Loucy (cell line): ENCODE measurements at regions not wholly inside any gene's neighbourhood (a gene's known extent, or its start where the extent isn't known, plus 50 kb on each side); places are given as distances from the start of the nearest gene placed in this dataset.

Experiments
- H2AFZ ChIP-seq: fragments of 200-600 bp; sonication (generic); 2 replicates; pipeline ENCODE4 v1.6.0; 2016; ENCODE audit warnings: antibody characterized with exemption, mild to moderate bottlenecking, low read length, moderate library complexity
- H3F3A ChIP-seq: fragments of 200-600 bp; 2 replicates; pipeline ENCODE4 v1.6.0; 2016; ENCODE audit warnings: antibody characterized with exemption, low read depth, mild to moderate bottlenecking
- H3K27me3 ChIP-seq: fragments of 200-600 bp; sonication (generic); 2 replicates; pipeline ENCODE4 v1.6.1; 2014; ENCODE audit warnings: low read length, mild to moderate bottlenecking; ENCODE audit not compliant: insufficient read depth, poor library complexity, severe bottlenecking
- H3K36me3 ChIP-seq: fragments of 200-600 bp; sonication (generic); 2 replicates; pipeline ENCODE4 v1.6.1; 2016; ENCODE audit warnings: low read length; ENCODE audit not compliant: insufficient read depth
- H3K4me1 ChIP-seq: fragments of 200-600 bp; sonication (generic); 2 replicates; pipeline ENCODE4 v1.5.1; 2014; ENCODE audit warnings: low read length, mild to moderate bottlenecking; ENCODE audit not compliant: insufficient read depth, poor library complexity, severe bottlenecking
- H3K4me2 ChIP-seq: fragments of 200-600 bp; sonication (generic); 2 replicates; pipeline ENCODE4 v1.6.0; 2014; ENCODE audit warnings: antibody characterized with exemption, low read length, low read depth, mild to moderate bottlenecking; ENCODE audit not compliant: poor library complexity, severe bottlenecking
- H3K4me3 ChIP-seq: fragments of 200-600 bp; sonication (generic); 2 replicates; pipeline ENCODE4 v1.5.1; 2014; ENCODE audit warnings: low read length, mild to moderate bottlenecking, mixed read lengths; ENCODE audit not compliant: poor library complexity, severe bottlenecking
- H3K79me2 ChIP-seq: fragments of 200-600 bp; sonication (generic); 2 replicates; pipeline ENCODE4 v1.6.1; 2014; ENCODE audit warnings: low read length; ENCODE audit not compliant: insufficient read depth
- H3K9ac ChIP-seq: fragments of 200-600 bp; sonication (generic); 2 replicates; pipeline ENCODE4 v1.6.0; 2014; ENCODE audit warnings: mild to moderate bottlenecking, low read depth, low read length, moderate library complexity; ENCODE audit not compliant: poor library complexity, severe bottlenecking
- H3K9me2 ChIP-seq: fragments of 200-600 bp; sonication (generic); replicated peaks from 2 replicates; pipeline ENCODE4 v1.6.1; 2016; ENCODE audit warnings: low read depth, low read length, mixed read lengths
- H3K9me3 ChIP-seq: fragments of 200-600 bp; sonication (generic); 2 replicates; pipeline ENCODE4 v1.6.1; 2014; ENCODE audit warnings: mild to moderate bottlenecking, antibody characterized with exemption, low read length, low read depth; ENCODE audit not compliant: insufficient read depth
- H4K20me1 ChIP-seq: fragments of 200-600 bp; sonication (generic); 2 replicates; pipeline ENCODE4 v1.6.0; 2014; ENCODE audit warnings: antibody characterized with exemption, low read length, mild to moderate bottlenecking; ENCODE audit not compliant: insufficient read depth, poor library complexity, severe bottlenecking
- EZH2phosphoT487 ChIP-seq: fragments of 200-600 bp; IDR thresholded peaks from 2 replicates; pipeline ENCODE4 v1.6.1; 2018; ENCODE audit warnings: antibody characterized with exemption, mild to moderate bottlenecking, moderate library complexity, borderline replicate concordance
- TF ChIP-seq, protein P1 (sequence below): fragments of 200-600 bp; sonication (generic); conservative IDR thresholded peaks from 2 replicates; pipeline ENCODE4 v1.5.1; 2014; ENCODE audit warnings: mild to moderate bottlenecking, antibody characterized with exemption, low read length

DNA sequence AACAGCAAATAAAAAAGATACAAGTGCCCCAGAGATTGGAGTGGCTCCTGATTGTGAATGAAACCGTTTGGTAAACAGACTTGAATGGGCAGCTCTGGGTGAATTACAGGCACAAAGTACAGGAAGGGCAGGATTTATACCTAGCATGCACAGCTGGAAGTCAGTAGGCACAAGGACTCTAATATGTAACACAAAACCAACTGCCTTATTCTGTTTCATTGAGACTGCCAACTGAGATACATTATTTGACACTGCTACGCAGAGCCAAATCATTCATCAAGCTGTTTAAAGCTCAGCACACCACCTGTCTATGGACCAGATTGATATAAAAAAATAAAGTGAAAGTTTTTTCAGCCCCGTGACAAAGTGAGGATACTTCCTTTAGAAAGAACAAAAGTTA lies 541.2 kb downstream of the NUP35 start:
- H3K4me2 ChIP-seq = no peak overlapping the region
- no peak for TF ChIP-seq EZH2phosphoT487
- TF ChIP-seq, protein P1, sequence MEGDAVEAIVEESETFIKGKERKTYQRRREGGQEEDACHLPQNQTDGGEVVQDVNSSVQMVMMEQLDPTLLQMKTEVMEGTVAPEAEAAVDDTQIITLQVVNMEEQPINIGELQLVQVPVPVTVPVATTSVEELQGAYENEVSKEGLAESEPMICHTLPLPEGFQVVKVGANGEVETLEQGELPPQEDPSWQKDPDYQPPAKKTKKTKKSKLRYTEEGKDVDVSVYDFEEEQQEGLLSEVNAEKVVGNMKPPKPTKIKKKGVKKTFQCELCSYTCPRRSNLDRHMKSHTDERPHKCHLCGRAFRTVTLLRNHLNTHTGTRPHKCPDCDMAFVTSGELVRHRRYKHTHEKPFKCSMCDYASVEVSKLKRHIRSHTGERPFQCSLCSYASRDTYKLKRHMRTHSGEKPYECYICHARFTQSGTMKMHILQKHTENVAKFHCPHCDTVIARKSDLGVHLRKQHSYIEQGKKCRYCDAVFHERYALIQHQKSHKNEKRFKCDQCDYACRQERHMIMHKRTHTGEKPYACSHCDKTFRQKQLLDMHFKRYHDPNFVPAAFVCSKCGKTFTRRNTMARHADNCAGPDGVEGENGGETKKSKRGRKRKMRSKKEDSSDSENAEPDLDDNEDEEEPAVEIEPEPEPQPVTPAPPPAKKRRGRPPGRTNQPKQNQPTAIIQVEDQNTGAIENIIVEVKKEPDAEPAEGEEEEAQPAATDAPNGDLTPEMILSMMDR = no peak
- H3K36me3 ChIP-seq = no peaks in the 10 kb centered on the region
- H3K79me2 ChIP-seq = no peaks in the 10 kb centered on the region
- H3K4me3 ChIP-seq = no peak overlapping the region
- no peaks in the 10 kb centered on the region for H3K9me2 ChIP-seq
- no peaks in the 10 kb centered on the region for H3K9me3 ChIP-seq
- H3K4me1 ChIP-seq = no peaks in the 10 kb centered on the region
- H3K27me3 ChIP-seq = no peaks in the 10 kb centered on the region
- H4K20me1 ChIP-seq = no peaks in the 10 kb centered on the region
- H3K9ac ChIP-seq = no peak overlapping the region
- no peaks in the 10 kb centered on the region for H3F3A ChIP-seq
- no peak overlapping the region for H2AFZ ChIP-seq

DNA sequence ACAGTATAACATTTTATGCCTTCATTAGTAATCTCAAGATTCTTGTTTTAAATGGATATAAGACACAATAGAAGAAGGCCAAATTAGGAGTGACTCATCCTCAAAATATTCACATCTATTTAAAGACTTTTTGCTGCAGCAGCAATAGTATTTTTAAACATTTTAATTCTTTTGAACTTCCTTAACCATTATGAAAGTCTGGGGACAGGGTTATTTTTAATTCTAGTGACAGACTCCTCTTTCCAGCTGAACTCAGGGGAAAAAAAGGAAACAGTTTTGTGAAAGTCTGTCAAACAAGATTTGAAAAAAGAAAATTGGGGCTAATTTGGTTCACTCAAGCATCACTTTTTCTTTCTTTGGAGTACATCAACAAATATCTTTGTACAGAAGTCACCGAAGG lies 541.8 kb downstream of the NUP35 start:
- TF ChIP-seq, protein P1 = no peak
- no peak for TF ChIP-seq EZH2phosphoT487
- Histone ChIP-seq H3F3A (no peaks in the 10 kb centered on the region), H3K4me2 (no peak overlapping the region), H3K9me2 (no peaks in the 10 kb centered on the region), H3K9me3 (no peaks in the 10 kb centered on the region), H2AFZ (no peak overlapping the region), H4K20me1 (no peaks in the 10 kb centered on the region), H3K4me1 (no peaks in the 10 kb centered on the region), H3K4me3 (no peak overlapping the region), H3K27me3 (no peaks in the 10 kb centered on the region), H3K79me2 (no peaks in the 10 kb centered on the region), H3K36me3 (no peaks in the 10 kb centered on the region), H3K9ac (no peak overlapping the region)

DNA sequence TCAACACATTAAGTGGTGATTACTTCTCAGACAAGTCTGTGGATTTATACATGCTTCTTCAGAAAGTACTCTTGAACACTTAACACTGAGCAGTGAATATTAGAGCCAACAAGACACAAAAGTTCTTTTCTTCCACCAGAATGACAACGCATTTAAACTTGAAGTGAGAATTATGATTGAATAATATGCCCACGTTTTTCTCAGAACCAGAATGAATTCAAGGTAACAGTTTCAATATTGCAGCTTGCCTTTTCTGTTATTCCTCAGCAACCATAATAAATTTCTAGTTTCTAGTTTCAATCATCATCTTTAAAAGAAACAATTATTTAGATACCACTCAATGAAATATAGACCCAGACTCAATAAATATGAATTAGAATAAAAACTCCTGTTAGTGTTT lies 547.0 kb downstream of the NUP35 start:
- Histone ChIP-seq H3K9me3 (no peaks in the 10 kb centered on the region), H3K27me3 (no peaks in the 10 kb centered on the region), H3K9me2 (no peaks in the 10 kb centered on the region), H3K4me2 (no peak overlapping the region), H3K36me3 (no peaks in the 10 kb centered on the region), H3K4me3 (no peak overlapping the region), H3K79me2 (no peaks in the 10 kb centered on the region), H2AFZ (no peak overlapping the region), H3K9ac (no peak overlapping the region), H4K20me1 (no peaks in the 10 kb centered on the region), H3K4me1 (no peaks in the 10 kb centered on the region), H3F3A (no peaks in the 10 kb centered on the region)
- TF ChIP-seq, protein P1 = no peak
- no peak for TF ChIP-seq EZH2phosphoT487
